ENCODE measurements at regions not wholly inside any gene's neighbourhood (a gene's known extent, or its start where the extent isn't known, plus 50 kb on each side); places are given as distances from the start of the nearest gene placed in this dataset.

DNA sequence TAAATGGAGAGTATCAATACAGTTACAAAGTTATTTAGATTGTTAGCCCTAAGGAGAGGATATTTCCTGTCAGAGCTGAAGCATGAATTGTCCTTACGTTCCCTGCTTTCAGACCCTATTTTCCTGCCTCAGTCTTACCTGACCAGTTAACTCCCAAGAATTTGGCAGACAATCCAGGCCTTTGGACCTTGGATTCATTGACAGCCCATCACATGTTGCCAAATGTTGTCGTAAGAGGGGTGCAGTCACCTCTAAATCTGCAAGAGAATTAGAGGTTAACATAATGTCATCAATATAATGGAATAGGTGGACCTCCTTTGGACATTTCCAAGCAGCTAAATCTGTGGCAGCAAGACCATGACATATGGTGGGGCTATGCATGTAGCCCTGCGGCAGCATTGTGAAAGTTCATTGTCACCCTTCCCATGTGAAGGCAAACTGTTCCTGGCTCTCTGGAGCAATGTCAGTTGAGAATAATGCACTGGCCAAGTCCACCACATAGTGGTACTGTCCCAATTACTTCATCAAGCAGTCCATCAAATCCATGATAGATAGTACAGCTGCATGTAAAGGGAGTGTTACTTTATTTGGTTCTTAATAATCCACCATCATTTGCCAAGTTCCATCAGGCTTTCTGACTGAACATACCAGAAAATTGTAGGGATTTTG lies 1137.0 kb upstream of the POU3F4 start:
- TF ChIP-seq POLR2A (IDR thresholded peaks at IDR 0.05) = no peak
- TF ChIP-seq, protein P1, sequence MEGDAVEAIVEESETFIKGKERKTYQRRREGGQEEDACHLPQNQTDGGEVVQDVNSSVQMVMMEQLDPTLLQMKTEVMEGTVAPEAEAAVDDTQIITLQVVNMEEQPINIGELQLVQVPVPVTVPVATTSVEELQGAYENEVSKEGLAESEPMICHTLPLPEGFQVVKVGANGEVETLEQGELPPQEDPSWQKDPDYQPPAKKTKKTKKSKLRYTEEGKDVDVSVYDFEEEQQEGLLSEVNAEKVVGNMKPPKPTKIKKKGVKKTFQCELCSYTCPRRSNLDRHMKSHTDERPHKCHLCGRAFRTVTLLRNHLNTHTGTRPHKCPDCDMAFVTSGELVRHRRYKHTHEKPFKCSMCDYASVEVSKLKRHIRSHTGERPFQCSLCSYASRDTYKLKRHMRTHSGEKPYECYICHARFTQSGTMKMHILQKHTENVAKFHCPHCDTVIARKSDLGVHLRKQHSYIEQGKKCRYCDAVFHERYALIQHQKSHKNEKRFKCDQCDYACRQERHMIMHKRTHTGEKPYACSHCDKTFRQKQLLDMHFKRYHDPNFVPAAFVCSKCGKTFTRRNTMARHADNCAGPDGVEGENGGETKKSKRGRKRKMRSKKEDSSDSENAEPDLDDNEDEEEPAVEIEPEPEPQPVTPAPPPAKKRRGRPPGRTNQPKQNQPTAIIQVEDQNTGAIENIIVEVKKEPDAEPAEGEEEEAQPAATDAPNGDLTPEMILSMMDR (IDR thresholded peaks at IDR 0.05) = no peak

Data from lower leg skin (tissue), 3 donors.